HFFc6 (cell line): ENCODE measurements at regions not wholly inside any gene's neighbourhood (a gene's known extent, or its start where the extent isn't known, plus 50 kb on each side); places are given as distances from the start of the nearest gene placed in this dataset.

ENCODE experiments used
- DNase-seq: peaks from one replicate; pipeline ENCODE4 v3.0.0-alpha.2; 2018
- H3K27ac Mint-ChIP-seq: 2 replicates; pipeline ENCODE4 v1.8.0; 2020; ENCODE audit warnings: mild to moderate bottlenecking, mixed read lengths
- H3K27me3 Mint-ChIP-seq: 2 replicates; pipeline ENCODE4 v1.8.0; 2021; ENCODE audit warnings: mild to moderate bottlenecking, moderate library complexity, mixed read lengths; ENCODE audit not compliant: insufficient read depth
- H3K36me3 Mint-ChIP-seq: 2 replicates; pipeline ENCODE4 v1.8.0; 2021; ENCODE audit warnings: low read depth, mixed read lengths
- H3K4me1 Mint-ChIP-seq: 2 replicates; pipeline ENCODE4 v1.8.0; 2020; ENCODE audit warnings: low read depth, mixed read lengths
- H3K4me3 Mint-ChIP-seq: 2 replicates; pipeline ENCODE4 v1.8.0; 2020; ENCODE audit warnings: mild to moderate bottlenecking, moderate library complexity, mixed read lengths
- H3K9me3 Mint-ChIP-seq: 2 replicates; pipeline ENCODE4 v1.8.0; 2020; ENCODE audit warnings: mild to moderate bottlenecking, mixed read lengths
- CTCF ChIP-seq: fragments of 200-600 bp; sonication (generic); IDR thresholded peaks from 2 replicates; pipeline ENCODE4 v1.5.0; 2021; ENCODE audit warnings: antibody characterized with exemption, mild to moderate bottlenecking

GRCh38 chr16:55056585-55057401, 126.1 kb downstream of the IRX5 start:
- Mint-ChIP-seq H3K27me3 (peaks cover 23% of the 10 kb centered on the region), H3K4me1 (no peaks in the 10 kb centered on the region), H3K9me3 (peaks cover 12% of the 10 kb centered on the region), H3K4me3 (no peak overlapping the region), H3K36me3 (no peaks in the 10 kb centered on the region; the same call in 1 of the 2 replicates), H3K27ac (no peak overlapping the region)
- no peak for DNase-seq
- TF ChIP-seq CTCF = no peak

DNA sequence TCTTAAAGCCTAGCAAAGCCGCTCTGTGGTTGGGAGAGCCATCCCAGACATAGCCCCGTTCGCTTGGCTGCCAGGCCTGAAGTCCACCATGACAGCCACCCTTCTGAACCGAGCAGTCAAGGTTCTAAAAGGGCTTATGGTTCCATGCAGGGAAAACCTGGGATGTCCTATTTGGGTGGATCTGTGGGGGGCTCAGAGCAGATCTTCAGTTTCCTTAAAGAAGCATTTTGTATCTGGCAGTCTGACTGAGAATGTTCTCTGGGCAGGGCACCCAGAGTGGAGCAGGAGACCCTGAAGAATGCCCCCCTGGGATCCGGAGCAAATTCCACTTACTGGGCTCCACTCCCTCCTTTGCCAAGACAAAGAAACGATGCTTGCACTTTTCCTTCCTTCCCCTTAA, 127.2 kb downstream of the IRX5 start:
- no peak for TF ChIP-seq CTCF
- DNase-seq = no peak
- H3K36me3 Mint-ChIP-seq = no peaks in the 10 kb centered on the region
- H3K27ac Mint-ChIP-seq = no peak overlapping the region
- H3K9me3 Mint-ChIP-seq = peaks cover 12% of the 10 kb centered on the region
- peaks cover 8% of the 10 kb centered on the region; the same call in 1 of the 2 replicates for H3K4me1 Mint-ChIP-seq
- no peak overlapping the region for H3K4me3 Mint-ChIP-seq
- peaks cover 19% of the 10 kb centered on the region for H3K27me3 Mint-ChIP-seq

DNA sequence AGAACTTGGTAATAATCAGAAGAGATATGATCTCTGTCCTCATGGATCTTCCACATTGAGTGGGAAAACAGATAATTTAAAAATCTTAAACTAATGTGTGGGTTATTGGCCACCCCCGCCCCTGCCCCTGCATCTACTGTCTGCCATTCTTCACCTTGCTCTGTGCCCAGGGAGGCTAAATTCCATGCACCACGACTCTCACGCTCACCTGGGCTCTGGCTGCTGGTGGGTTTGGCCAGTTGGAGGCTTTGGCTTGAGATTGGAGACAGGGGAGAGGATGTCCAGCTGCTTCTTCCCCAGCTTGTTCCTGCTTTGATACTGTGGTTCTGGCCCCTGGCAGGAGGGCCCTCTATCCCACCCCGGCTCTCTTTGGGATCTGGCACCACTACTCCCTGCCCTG, 127.9 kb downstream of the IRX5 start:
- no peak overlapping the region for H3K27ac Mint-ChIP-seq

GRCh38 chr16:55059146-55059545, 128.5 kb downstream of the IRX5 start:
- peaks cover 17% of the 10 kb centered on the region for H3K27me3 Mint-ChIP-seq
- H3K36me3 Mint-ChIP-seq = no peaks in the 10 kb centered on the region
- DNase-seq = no peak

More for the DNA sequence above, 127.9 kb downstream of the IRX5 start:
- Mint-ChIP-seq H3K9me3 (peaks cover 12% of the 10 kb centered on the region), H3K27me3 (peaks cover 19% of the 10 kb centered on the region), H3K4me3 (no peak overlapping the region), H3K36me3 (no peaks in the 10 kb centered on the region), H3K4me1 (peaks cover 8% of the 10 kb centered on the region; the same call in 1 of the 2 replicates)
- no peak for DNase-seq
- no peak for TF ChIP-seq CTCF

DNA sequence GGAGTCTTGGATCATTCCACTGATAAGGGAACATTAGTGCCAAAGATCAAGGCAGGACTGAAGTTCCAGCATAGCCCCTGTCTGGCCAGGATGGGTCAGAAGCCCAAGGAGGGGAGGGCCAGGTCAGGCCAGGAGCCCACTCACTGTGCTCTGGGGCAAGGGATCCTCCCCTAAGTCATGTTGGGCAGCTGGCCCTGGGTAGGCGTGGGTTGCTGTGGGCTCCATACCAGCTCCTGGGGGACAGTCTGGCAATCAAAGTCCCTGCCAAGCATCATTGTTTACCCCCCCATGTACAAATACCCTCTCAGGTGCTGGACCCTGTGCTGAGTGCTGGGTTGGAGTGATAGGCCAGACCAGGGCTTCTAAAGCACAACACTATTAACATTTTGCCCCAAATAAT, 130.5 kb downstream of the IRX5 start:
- no peak for DNase-seq
- no peaks in the 10 kb centered on the region for H3K36me3 Mint-ChIP-seq
- H3K27ac Mint-ChIP-seq = no peak overlapping the region
- H3K4me3 Mint-ChIP-seq = no peak overlapping the region
- no peak for TF ChIP-seq CTCF
- H3K9me3 Mint-ChIP-seq = peaks cover 2% of the 10 kb centered on the region
- peaks cover 8% of the 10 kb centered on the region; the same call in 1 of the 2 replicates for H3K4me1 Mint-ChIP-seq
- H3K27me3 Mint-ChIP-seq = peaks cover 17% of the 10 kb centered on the region

More at GRCh38 chr16:55059146-55059545, 128.5 kb downstream of the IRX5 start:
- Mint-ChIP-seq H3K9me3 (peaks cover 12% of the 10 kb centered on the region), H3K27ac (no peak overlapping the region), H3K4me3 (no peak overlapping the region), H3K4me1 (peaks cover 8% of the 10 kb centered on the region; the same call in 1 of the 2 replicates)
- no peak for TF ChIP-seq CTCF
